AG04450 (cell line): ENCODE measurements at regions not wholly inside any gene's neighbourhood (a gene's known extent, or its start where the extent isn't known, plus 50 kb on each side); places are given as distances from the start of the nearest gene placed in this dataset.

Source experiments
- CTCF ChIA-PET: fragments of 300-600, 350-600 bp; formaldehyde crosslinking; extraction: SDS; loops from one replicate; lab custom pipeline; 2022; ENCODE audit warnings: antibody characterized with exemption, inconsistent platforms; lab: Charles Lee
- POLR2A ChIA-PET: fragments of 350-600 bp; formaldehyde crosslinking; extraction: SDS; loops from one replicate; lab custom pipeline; 2021; ENCODE audit warnings: antibody characterized with exemption, inconsistent platforms; lab: Yijun Ruan, JAX
- DNase-seq: peaks from one replicate; pipeline ENCODE4 v3.0.0-alpha.2; 2011; ENCODE audit warnings: low read depth, low spot score
- H3K27ac ChIP-seq: one replicate; pipeline ENCODE4 v1.5.1; 2012; ENCODE audit warnings: low read depth, low read length, control low read depth
- H3K27me3 ChIP-seq: one replicate; pipeline ENCODE4 v1.6.0; 2012; ENCODE audit warnings: low read length; ENCODE audit not compliant: control insufficient read depth, insufficient read depth
- H3K4me3 ChIP-seq: 2 replicates; pipeline ENCODE4 v1.5.1; 2011; ENCODE audit warnings: mild to moderate bottlenecking, low read depth, low read length, control low read depth
- H3K9me3 ChIP-seq: 2 replicates; pipeline ENCODE4 v1.5.1; 2012; ENCODE audit warnings: low read length; ENCODE audit not compliant: control insufficient read depth, insufficient read depth
- CTCF ChIP-seq: IDR thresholded peaks from 2 replicates; pipeline ENCODE4 v1.5.1; 2011; ENCODE audit warnings: low read depth, low read length, control low read depth, inconsistent platforms

- TF ChIP-seq CTCF = no peak
- no peaks in the 10 kb centered on the region for H3K27me3 ChIP-seq
- ChIA-PET CTCF (no interaction called here), POLR2A (no interaction called here)
- no peak overlapping the region for H3K4me3 ChIP-seq
- H3K27ac ChIP-seq = no peak overlapping the region
- H3K9me3 ChIP-seq = no peaks in the 10 kb centered on the region
- no peak for DNase-seq
These were observed 67.4 kb upstream of the DBX1 start for GRCh38 chr11:20227631-20228030.

GRCh38 chr11:20226933-20227332 is 66.7 kb upstream of the DBX1 start:
- no peaks in the 10 kb centered on the region for H3K27me3 ChIP-seq
- no peak for DNase-seq
- no peak overlapping the region for H3K4me3 ChIP-seq
- ChIA-PET POLR2A (no interaction called here), CTCF (no interaction called here)
- H3K9me3 ChIP-seq = no peaks in the 10 kb centered on the region
- no peak overlapping the region for H3K27ac ChIP-seq
- no peak for TF ChIP-seq CTCF

GRCh38 chr11:20221566-20221965 is 61.3 kb upstream of the DBX1 start:
- no peak for DNase-seq
- POLR2A ChIA-PET = no interaction called here
- CTCF ChIA-PET = no interaction called here

GRCh38 chr11:20213790-20214189 is 53.5 kb upstream of the DBX1 start:
- no peak overlapping the region for H3K4me3 ChIP-seq
- DNase-seq = no peak
- H3K27ac ChIP-seq = no peak overlapping the region
- peaks cover 6% of the 10 kb centered on the region for H3K27me3 ChIP-seq
- ChIA-PET POLR2A (no interaction called here), CTCF (no interaction called here)
- no peak for TF ChIP-seq CTCF
- H3K9me3 ChIP-seq = no peaks in the 10 kb centered on the region

More at GRCh38 chr11:20221566-20221965, 61.3 kb upstream of the DBX1 start:
- no peak overlapping the region for H3K27ac ChIP-seq
- H3K4me3 ChIP-seq = no peak overlapping the region
- no peaks in the 10 kb centered on the region for H3K9me3 ChIP-seq
- TF ChIP-seq CTCF = no peak
- H3K27me3 ChIP-seq = peaks cover 3% of the 10 kb centered on the region

- CTCF ChIA-PET = interaction anchor here (0.7 kb wide), 1 partner anchor 12 kb away, joined by 3 read pairs; no protein-coding TSS in a partner anchor
- no peak for DNase-seq
These were observed 51.4 kb upstream of the DBX1 start for GRCh38 chr11:20211691-20212090.

More at GRCh38 chr11:20211691-20212090, 51.4 kb upstream of the DBX1 start:
- peaks cover 23% of the 10 kb centered on the region for H3K27me3 ChIP-seq
- POLR2A ChIA-PET = no interaction called here
- TF ChIP-seq CTCF = no peak
- no peak overlapping the region for H3K27ac ChIP-seq
- H3K9me3 ChIP-seq = no peaks in the 10 kb centered on the region; the same call in 1 of the 2 replicates
- no peak overlapping the region for H3K4me3 ChIP-seq
